Duodenal mucosa (tissue), 2 donors: ENCODE measurements at regions not wholly inside any gene's neighbourhood (a gene's known extent, or its start where the extent isn't known, plus 50 kb on each side); places are given as distances from the start of the nearest gene placed in this dataset.

Source experiments
- H3K27ac ChIP-seq: one replicate; pipeline ENCODE4 v1.7.0; 2013; ENCODE audit warnings: low read depth, low read length
- H3K27me3 ChIP-seq, 2 donors: one replicate each; pipeline ENCODE4 v1.7.0; 2013; ENCODE audit warnings: low read length in 2 of 2, control low read depth in 1 of 2; ENCODE audit not compliant: insufficient read depth in 2 of 2, control insufficient read depth in 1 of 2
- H3K36me3 ChIP-seq, 2 donors: one replicate each; pipeline ENCODE4 v1.7.0; 2013; ENCODE audit warnings: low read length in 2 of 2, control low read depth in 1 of 2; ENCODE audit not compliant: insufficient read depth in 2 of 2, control insufficient read depth in 1 of 2
- H3K4me1 ChIP-seq, 2 donors: one replicate each; pipeline ENCODE4 v1.7.0; 2013; ENCODE audit warnings: low read length in 2 of 2, control low read depth in 1 of 2; ENCODE audit not compliant: insufficient read depth in 2 of 2, control insufficient read depth in 1 of 2
- H3K4me3 ChIP-seq, 2 donors: one replicate each; pipeline ENCODE4 v1.7.0; 2013; ENCODE audit warnings: low read length in 2 of 2, low read depth in 1 of 2
- H3K9ac ChIP-seq, 2 donors: one replicate each; pipeline ENCODE4 v1.7.0; 2013; ENCODE audit warnings: low read length in 2 of 2, low read depth in 1 of 2
- H3K9me3 ChIP-seq, 2 donors: one replicate each; pipeline ENCODE4 v1.7.0; 2013; ENCODE audit warnings: low read length in 2 of 2, control low read depth in 1 of 2; ENCODE audit not compliant: control insufficient read depth in 1 of 2

GRCh38 chr16:79808731-79809130, 208.2 kb upstream of the MAF start:
- no peak overlapping the region for H3K4me3 ChIP-seq
- H3K9me3 ChIP-seq: peaks cover 0 to 4% of the 10 kb centered on the region in 2 donors
- H3K27me3 ChIP-seq: no peaks in the 10 kb centered on the region
- no peaks in the 10 kb centered on the region for H3K4me1 ChIP-seq
- no peaks in the 10 kb centered on the region for H3K36me3 ChIP-seq
- no peak overlapping the region for H3K27ac ChIP-seq
- H3K9ac ChIP-seq: no peak overlapping the region

- no peaks in the 10 kb centered on the region for H3K27me3 ChIP-seq
These were observed 206.2 kb upstream of the MAF start for GRCh38 chr16:79806757-79807156.

GRCh38 chr16:79805621-79806020, 205.1 kb upstream of the MAF start:
- H3K36me3 ChIP-seq: no peaks in the 10 kb centered on the region
- H3K27ac ChIP-seq: no peak overlapping the region
- H3K27me3 ChIP-seq: no peaks in the 10 kb centered on the region
- H3K4me1 ChIP-seq: no peaks in the 10 kb centered on the region
- no peak overlapping the region for H3K4me3 ChIP-seq
- H3K9ac ChIP-seq: no peak overlapping the region
- peaks cover 0 to 4% of the 10 kb centered on the region in 2 donors for H3K9me3 ChIP-seq

More at GRCh38 chr16:79806757-79807156, 206.2 kb upstream of the MAF start:
- no peaks in the 10 kb centered on the region for H3K36me3 ChIP-seq
- H3K27ac ChIP-seq: no peak overlapping the region
- peaks cover 0 to 4% of the 10 kb centered on the region in 2 donors for H3K9me3 ChIP-seq
- no peak overlapping the region for H3K9ac ChIP-seq
- no peaks in the 10 kb centered on the region for H3K4me1 ChIP-seq
- no peak overlapping the region for H3K4me3 ChIP-seq

- Histone ChIP-seq H3K36me3 (no peaks in the 10 kb centered on the region), H3K9me3 (no peaks in the 10 kb centered on the region), H3K4me3 (no peak overlapping the region), H3K9ac (no peak overlapping the region), H3K27me3 (no peaks in the 10 kb centered on the region), H3K4me1 (no peaks in the 10 kb centered on the region), H3K27ac (no peak overlapping the region)
These were observed 201.1 kb upstream of the MAF start for GRCh38 chr16:79801646-79802045.

- Histone ChIP-seq H3K9ac (no peak overlapping the region), H3K27ac (no peak overlapping the region), H3K9me3 (no peaks in the 10 kb centered on the region), H3K4me1 (no peaks in the 10 kb centered on the region), H3K27me3 (no peaks in the 10 kb centered on the region), H3K4me3 (no peak overlapping the region), H3K36me3 (no peaks in the 10 kb centered on the region)
These were observed 199.6 kb upstream of the MAF start for GRCh38 chr16:79800016-79800608.

GRCh38 chr16:79798416-79799053, 198.0 kb upstream of the MAF start:
- H3K27me3 ChIP-seq: no peaks in the 10 kb centered on the region
- H3K4me3 ChIP-seq: no peak overlapping the region
- H3K27ac ChIP-seq: no peak overlapping the region
- no peak overlapping the region for H3K9ac ChIP-seq
- no peaks in the 10 kb centered on the region for H3K9me3 ChIP-seq
- H3K4me1 ChIP-seq: no peaks in the 10 kb centered on the region
- H3K36me3 ChIP-seq: no peaks in the 10 kb centered on the region

GRCh38 chr16:79797486-79797885, 196.9 kb upstream of the MAF start:
- no peaks in the 10 kb centered on the region for H3K36me3 ChIP-seq
- no peak overlapping the region for H3K27ac ChIP-seq
- no peaks in the 10 kb centered on the region for H3K27me3 ChIP-seq
- H3K4me3 ChIP-seq: no peak overlapping the region
- no peak overlapping the region for H3K9ac ChIP-seq
- no peaks in the 10 kb centered on the region for H3K9me3 ChIP-seq
- H3K4me1 ChIP-seq: no peaks in the 10 kb centered on the region

GRCh38 chr16:79795556-79795955, 195.0 kb upstream of the MAF start:
- no peak overlapping the region for H3K27ac ChIP-seq
- no peaks in the 10 kb centered on the region for H3K4me1 ChIP-seq
- no peaks in the 10 kb centered on the region for H3K36me3 ChIP-seq
- no peak overlapping the region for H3K4me3 ChIP-seq
- H3K9ac ChIP-seq: no peak overlapping the region
- H3K27me3 ChIP-seq: no peaks in the 10 kb centered on the region
- no peaks in the 10 kb centered on the region for H3K9me3 ChIP-seq

- no peak overlapping the region for H3K4me3 ChIP-seq
- no peak overlapping the region for H3K27ac ChIP-seq
- H3K4me1 ChIP-seq: no peaks in the 10 kb centered on the region
- H3K9me3 ChIP-seq: no peaks in the 10 kb centered on the region
- H3K9ac ChIP-seq: no peak overlapping the region
- no peaks in the 10 kb centered on the region for H3K27me3 ChIP-seq
- no peaks in the 10 kb centered on the region for H3K36me3 ChIP-seq
These were observed 194.4 kb upstream of the MAF start for GRCh38 chr16:79794941-79795340.

GRCh38 chr16:79792664-79793351, 192.3 kb upstream of the MAF start:
- Histone ChIP-seq H3K9ac (no peak overlapping the region), H3K27me3 (no peaks in the 10 kb centered on the region), H3K36me3 (no peaks in the 10 kb centered on the region), H3K9me3 (no peaks in the 10 kb centered on the region), H3K4me3 (no peak overlapping the region), H3K4me1 (no peaks in the 10 kb centered on the region), H3K27ac (no peak overlapping the region)
